ENCODE measurements at regions not wholly inside any gene's neighbourhood (a gene's known extent, or its start where the extent isn't known, plus 50 kb on each side); places are given as distances from the start of the nearest gene placed in this dataset.
A peak's percentile ranks its signal among the peaks of the same experiment; 100 is the strongest.

- TF ChIP-seq CTCF (IDR thresholded peaks at IDR 0.05; ENCODE audit: low read depth, low read length, poor library complexity, severe bottlenecking): no peak
- no peak for TF ChIP-seq EZH2phosphoT487 (IDR thresholded peaks at IDR 0.05; ENCODE audit: borderline replicate concordance, low read length)
- Histone ChIP-seq H3K79me2 (ENCODE audit: control insufficient read depth, low read length) (no peaks in the 10 kb centered on the region), H3K4me1 (ENCODE audit: control insufficient read depth, low read length) (peaks cover 11% of the 10 kb centered on the region), H3K9me2 (replicated peaks; ENCODE audit: control insufficient read depth, low read length) (no peaks in the 10 kb centered on the region), H3K4me3 (ENCODE audit: low read length) (no peak overlapping the region), H3K4me2 (ENCODE audit: low read length) (no peak overlapping the region), H3K9me3 (ENCODE audit: control insufficient read depth, insufficient read depth, low read length) (no peaks in the 10 kb centered on the region), H3F3A (ENCODE audit: control insufficient read depth, insufficient read depth) (no peaks in the 10 kb centered on the region), H3K27me3 (ENCODE audit: control insufficient read depth, low read length) (0 out of 2 replicates have a peak, but pooled peaks cover 3% of the 10 kb centered on the region), H3K27ac (ENCODE audit: low read depth, low read length) (no peak overlapping the region), H4K20me1 (ENCODE audit: control insufficient read depth, insufficient read depth, low read depth, low read length) (no peaks in the 10 kb centered on the region), H3K36me3 (ENCODE audit: control insufficient read depth, low read length) (no peaks in the 10 kb centered on the region)
These were observed 446.2 kb downstream of the XYLT1 start for GRCh38 chr16:17024514-17024913.

GRCh38 chr16:17026600-17027242 is 444.0 kb downstream of the XYLT1 start:
- H3K27ac ChIP-seq (ENCODE audit: low read depth, low read length): no peak overlapping the region
- H3K4me1 ChIP-seq (ENCODE audit: control insufficient read depth, low read length): peaks cover 11% of the 10 kb centered on the region
- 0 out of 2 replicates have a peak, but pooled peaks cover 3% of the 10 kb centered on the region for H3K27me3 ChIP-seq (ENCODE audit: control insufficient read depth, low read length)
- TF ChIP-seq EZH2phosphoT487 (IDR thresholded peaks at IDR 0.05; ENCODE audit: borderline replicate concordance, low read length) (no peak), CTCF (IDR thresholded peaks at IDR 0.05; ENCODE audit: low read depth, low read length, poor library complexity, severe bottlenecking) (no peak)
- no peak overlapping the region for H3K4me3 ChIP-seq (ENCODE audit: low read length)
- no peaks in the 10 kb centered on the region for H3F3A ChIP-seq (ENCODE audit: control insufficient read depth, insufficient read depth)
- H3K36me3 ChIP-seq (ENCODE audit: control insufficient read depth, low read length): no peaks in the 10 kb centered on the region
- no peaks in the 10 kb centered on the region for H4K20me1 ChIP-seq (ENCODE audit: control insufficient read depth, insufficient read depth, low read depth, low read length)
- H3K9me3 ChIP-seq (ENCODE audit: control insufficient read depth, insufficient read depth, low read length): 0 out of 2 replicates have a peak, but pooled peaks cover 5% of the 10 kb centered on the region
- H3K4me2 ChIP-seq (ENCODE audit: low read length): 0 out of 2 replicates have a peak overlapping the region, but pooled peaks have one; percentile 7
- no peaks in the 10 kb centered on the region for H3K79me2 ChIP-seq (ENCODE audit: control insufficient read depth, low read length)
- H3K9me2 ChIP-seq (replicated peaks; ENCODE audit: control insufficient read depth, low read length): no peaks in the 10 kb centered on the region

GRCh38 chr16:17027488-17028129 is 443.2 kb downstream of the XYLT1 start:
- Histone ChIP-seq H3K9me3 (ENCODE audit: control insufficient read depth, insufficient read depth, low read length) (0 out of 2 replicates have a peak, but pooled peaks cover 5% of the 10 kb centered on the region), H3K4me2 (ENCODE audit: low read length) (no peak overlapping the region), H3F3A (ENCODE audit: control insufficient read depth, insufficient read depth) (no peaks in the 10 kb centered on the region), H3K27ac (ENCODE audit: low read depth, low read length) (no peak overlapping the region), H3K4me1 (ENCODE audit: control insufficient read depth, low read length) (peaks cover 11% of the 10 kb centered on the region), H3K4me3 (ENCODE audit: low read length) (no peak overlapping the region), H3K27me3 (ENCODE audit: control insufficient read depth, low read length) (0 out of 2 replicates have a peak, but pooled peaks cover 3% of the 10 kb centered on the region), H3K9me2 (replicated peaks; ENCODE audit: control insufficient read depth, low read length) (no peaks in the 10 kb centered on the region), H3K36me3 (ENCODE audit: control insufficient read depth, low read length) (no peaks in the 10 kb centered on the region), H3K79me2 (ENCODE audit: control insufficient read depth, low read length) (no peaks in the 10 kb centered on the region), H4K20me1 (ENCODE audit: control insufficient read depth, insufficient read depth, low read depth, low read length) (no peaks in the 10 kb centered on the region)
- TF ChIP-seq EZH2phosphoT487 (IDR thresholded peaks at IDR 0.05; ENCODE audit: borderline replicate concordance, low read length) (no peak), CTCF (IDR thresholded peaks at IDR 0.05; ENCODE audit: low read depth, low read length, poor library complexity, severe bottlenecking) (no peak)

Data from DOHH2 (cell line).